LNCaP clone FGC (cell line): ENCODE measurements at regions not wholly inside any gene's neighbourhood (a gene's known extent, or its start where the extent isn't known, plus 50 kb on each side); places are given as distances from the start of the nearest gene placed in this dataset.
A peak's percentile ranks its signal among the peaks of the same experiment; 100 is the strongest.

Experiments
- DNase-seq: peaks from one replicate; pipeline ENCODE4 v3.0.0-alpha.2; 2011; ENCODE audit warnings: low read depth
- H3K4me3 ChIP-seq: 2 replicates; pipeline ENCODE4 v1.5.1; 2011; ENCODE audit warnings: mild to moderate bottlenecking, low read depth, low read length, control low read depth
- TF ChIP-seq, protein P1 (sequence below): IDR thresholded peaks from 2 replicates; pipeline ENCODE4 v1.5.1; 2012; ENCODE audit warnings: mild to moderate bottlenecking; ENCODE audit not compliant: control insufficient read depth, insufficient read depth; ENCODE audit errors: extremely low read depth

DNA sequence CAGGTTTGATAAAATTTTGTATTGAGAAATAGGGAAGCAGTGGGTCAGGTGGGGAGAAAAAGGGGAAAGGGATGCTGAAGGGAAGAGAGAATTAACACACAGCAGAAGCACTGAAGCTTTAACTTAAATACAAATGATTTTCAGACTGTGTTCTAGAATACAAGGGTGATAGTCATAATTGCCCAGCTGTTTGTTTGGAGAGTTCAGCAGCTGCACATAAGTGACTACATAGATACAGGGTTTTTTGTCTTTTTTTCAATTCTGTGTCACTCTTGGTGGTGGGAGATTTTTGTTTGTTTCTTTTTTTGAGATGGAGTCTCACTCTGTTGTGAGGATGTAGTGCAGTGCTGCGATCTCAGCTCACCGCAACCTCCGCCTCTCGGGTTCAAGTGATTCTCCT is 590.4 kb upstream of the SEMA6A start:
- H3K4me3 ChIP-seq, result no peak overlapping the region
- TF ChIP-seq, protein P1, sequence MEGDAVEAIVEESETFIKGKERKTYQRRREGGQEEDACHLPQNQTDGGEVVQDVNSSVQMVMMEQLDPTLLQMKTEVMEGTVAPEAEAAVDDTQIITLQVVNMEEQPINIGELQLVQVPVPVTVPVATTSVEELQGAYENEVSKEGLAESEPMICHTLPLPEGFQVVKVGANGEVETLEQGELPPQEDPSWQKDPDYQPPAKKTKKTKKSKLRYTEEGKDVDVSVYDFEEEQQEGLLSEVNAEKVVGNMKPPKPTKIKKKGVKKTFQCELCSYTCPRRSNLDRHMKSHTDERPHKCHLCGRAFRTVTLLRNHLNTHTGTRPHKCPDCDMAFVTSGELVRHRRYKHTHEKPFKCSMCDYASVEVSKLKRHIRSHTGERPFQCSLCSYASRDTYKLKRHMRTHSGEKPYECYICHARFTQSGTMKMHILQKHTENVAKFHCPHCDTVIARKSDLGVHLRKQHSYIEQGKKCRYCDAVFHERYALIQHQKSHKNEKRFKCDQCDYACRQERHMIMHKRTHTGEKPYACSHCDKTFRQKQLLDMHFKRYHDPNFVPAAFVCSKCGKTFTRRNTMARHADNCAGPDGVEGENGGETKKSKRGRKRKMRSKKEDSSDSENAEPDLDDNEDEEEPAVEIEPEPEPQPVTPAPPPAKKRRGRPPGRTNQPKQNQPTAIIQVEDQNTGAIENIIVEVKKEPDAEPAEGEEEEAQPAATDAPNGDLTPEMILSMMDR, result no peak
- no peak for DNase-seq

DNA sequence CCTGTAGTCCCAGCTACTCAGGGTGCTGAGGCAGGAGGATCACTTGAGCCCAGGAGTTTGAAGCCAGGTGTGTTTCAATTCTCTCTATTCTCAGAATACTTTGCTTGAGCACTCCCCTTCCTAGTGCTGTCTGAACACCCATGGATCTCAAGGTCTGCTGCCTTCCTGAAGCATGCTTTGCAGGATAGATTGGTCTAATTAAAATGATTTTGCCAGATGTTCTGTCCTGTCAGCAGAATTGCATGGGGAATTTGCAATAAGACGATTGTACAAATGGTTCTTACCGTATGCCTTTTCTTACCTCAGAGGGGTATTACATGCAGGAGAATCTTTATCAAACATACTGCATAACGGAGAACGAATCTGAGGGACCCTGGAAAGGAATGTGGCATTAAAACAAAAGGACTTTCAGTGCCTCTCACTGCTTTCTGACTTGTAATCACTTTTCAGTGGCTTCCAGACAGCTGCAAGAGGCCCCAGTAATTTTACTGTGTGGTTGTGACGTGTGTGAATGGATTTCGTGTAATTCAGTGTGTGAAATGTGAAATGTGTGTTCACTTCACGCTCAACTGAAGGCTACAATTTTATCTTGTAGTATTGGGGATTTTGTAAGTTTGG is 587.2 kb upstream of the SEMA6A start:
- TF ChIP-seq, protein P1, result no peak
- H3K4me3 ChIP-seq, result no peak overlapping the region
- DNase-seq, result no peak

DNA sequence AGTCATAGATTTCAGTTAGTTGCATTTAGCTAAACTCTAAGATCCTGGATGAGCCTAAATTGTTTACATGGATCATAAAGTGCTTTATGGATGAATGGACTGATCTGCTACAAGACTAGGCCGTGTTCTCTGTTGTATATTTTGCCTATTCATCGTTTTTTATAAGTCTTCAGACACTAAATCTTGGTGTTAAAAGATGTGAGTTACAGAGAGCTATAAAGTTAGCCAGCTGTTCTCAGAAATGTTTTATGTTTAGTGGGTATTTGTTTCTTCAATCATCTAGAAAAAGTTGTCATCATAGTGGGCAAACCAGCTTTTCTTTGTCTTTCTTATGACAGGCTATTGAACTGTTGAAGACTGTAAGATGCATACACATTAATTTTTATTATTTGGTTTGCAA is 585.8 kb upstream of the SEMA6A start:
- DNase-seq, result peak; percentile 18
- TF ChIP-seq, protein P1, result no peak
- H3K4me3 ChIP-seq, result no peak overlapping the region

DNA sequence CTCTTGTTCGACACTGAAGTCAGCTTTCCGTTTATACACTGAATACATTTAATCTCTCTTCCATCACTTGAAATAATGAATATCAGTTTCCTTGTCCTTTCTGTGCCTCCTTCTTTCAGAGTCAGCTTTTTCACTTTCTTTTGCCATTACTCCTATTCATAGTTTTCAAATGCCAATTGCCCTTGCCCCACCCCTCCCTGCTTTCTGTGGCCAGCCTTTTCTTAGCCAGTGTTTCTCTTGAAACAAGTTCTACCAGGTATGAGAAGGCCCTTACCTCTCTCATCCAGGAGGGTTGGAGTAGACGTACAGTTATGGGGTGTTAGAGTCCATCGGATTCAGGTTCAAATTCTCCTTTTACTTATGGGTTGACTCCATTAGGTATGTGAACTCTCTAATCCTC is 574.7 kb upstream of the SEMA6A start:
- H3K4me3 ChIP-seq, result no peak overlapping the region
- TF ChIP-seq, protein P1, result no peak
- DNase-seq, result no peak

DNA sequence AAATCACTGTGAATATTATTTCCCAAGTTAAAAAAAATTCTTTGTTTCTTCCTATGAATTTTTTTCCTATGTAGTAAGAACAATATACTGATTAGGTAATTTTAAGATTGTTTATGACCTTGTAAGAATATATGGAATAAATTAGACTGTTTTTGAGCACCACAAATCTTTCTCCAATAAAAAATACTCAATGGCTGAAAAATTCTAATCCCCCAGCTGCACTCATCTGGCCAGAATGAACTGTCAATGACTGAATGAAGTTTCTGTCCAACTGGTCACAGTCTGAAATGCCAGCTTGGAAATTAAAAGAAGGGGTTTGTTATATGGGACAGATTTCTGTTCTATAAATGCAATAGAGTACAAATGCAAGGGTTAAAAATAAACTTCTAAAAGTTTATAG is 569.5 kb upstream of the SEMA6A start:
- no peak for DNase-seq

DNA sequence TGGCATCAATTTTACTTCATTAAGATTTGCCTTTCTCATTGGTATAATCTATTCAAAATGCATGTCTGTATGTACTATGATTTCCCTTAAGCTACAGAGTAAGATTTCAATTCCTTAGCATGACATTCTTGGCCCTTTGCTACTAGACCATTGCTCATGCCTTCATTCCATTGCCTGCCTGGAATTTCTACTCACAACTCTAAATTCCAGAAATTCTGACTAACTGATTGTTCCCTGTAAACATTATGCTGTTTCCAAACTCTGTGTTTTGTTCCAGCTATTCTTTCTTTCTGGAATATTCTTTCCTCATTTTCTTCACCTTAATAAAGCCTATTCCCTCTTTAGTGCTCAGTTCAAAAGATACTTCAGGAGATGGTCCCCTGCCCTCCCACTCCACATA is 568.8 kb upstream of the SEMA6A start:
- TF ChIP-seq, protein P1, result no peak
- DNase-seq, result no peak

More for the DNA sequence above, 569.5 kb upstream of the SEMA6A start:
- no peak overlapping the region for H3K4me3 ChIP-seq
- TF ChIP-seq, protein P1, result no peak

DNA sequence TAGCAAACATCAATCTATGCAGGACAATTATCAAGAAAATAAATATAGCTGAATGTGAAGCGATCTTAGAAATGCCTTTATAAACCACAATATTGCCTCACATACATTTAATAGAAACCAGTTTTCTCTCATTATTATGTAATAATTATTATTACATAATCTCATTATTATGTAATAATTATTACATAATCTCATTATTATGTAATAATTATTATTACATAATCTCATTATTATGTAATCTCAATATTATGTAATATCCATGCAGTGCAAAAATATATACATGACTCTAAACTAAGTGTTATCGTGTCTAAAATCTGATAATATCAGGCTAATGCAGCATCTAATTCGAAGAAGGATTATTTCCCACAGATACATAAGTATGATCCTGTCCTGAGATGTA is 563.9 kb upstream of the SEMA6A start:
- H3K4me3 ChIP-seq, result no peak overlapping the region
- no peak for DNase-seq
- TF ChIP-seq, protein P1, result no peak

More for the DNA sequence above, 568.8 kb upstream of the SEMA6A start:
- H3K4me3 ChIP-seq, result no peak overlapping the region
